GM18868 (cell line): ENCODE measurements at regions not wholly inside any gene's neighbourhood (a gene's known extent, or its start where the extent isn't known, plus 50 kb on each side); places are given as distances from the start of the nearest gene placed in this dataset.
"Not testable (repeated sequence)": the region's sequence is repeated elsewhere in the genome, so short reads cannot be mapped to it uniquely, and the experiment has no call there.

Experiments used
- ATAC-seq: cut with Tn5 transposase; IDR thresholded peaks from one replicate; pipeline ENCODE4 v1.9.1; 2021; ENCODE audit warnings: mild to moderate bottlenecking, moderate library complexity; ENCODE audit not compliant: unreplicated experiment

GRCh38 chr5:89071101-89071940, 188.3 kb upstream of the MEF2C start:
- peak; percentile 46 for ATAC-seq

- no peak for ATAC-seq
These were observed 186.6 kb upstream of the MEF2C start for GRCh38 chr5:89069591-89069990.

- ATAC-seq: no peak
These were observed 184.4 kb upstream of the MEF2C start for GRCh38 chr5:89067362-89067761.

GRCh38 chr5:89065919-89066318, 182.9 kb upstream of the MEF2C start:
- peak; percentile 98 for ATAC-seq

GRCh38 chr5:89064736-89065135, 181.8 kb upstream of the MEF2C start:
- no peak for ATAC-seq

- no peak for ATAC-seq
These were observed 181.1 kb upstream of the MEF2C start for GRCh38 chr5:89064054-89064453.

GRCh38 chr5:89060768-89061167, 177.8 kb upstream of the MEF2C start:
- no peak for ATAC-seq

GRCh38 chr5:89059274-89059673, 176.3 kb upstream of the MEF2C start:
- no peak for ATAC-seq

GRCh38 chr5:89055695-89056085, 172.7 kb upstream of the MEF2C start:
- ATAC-seq: no peak

- ATAC-seq: no peak
These were observed 172.2 kb upstream of the MEF2C start for GRCh38 chr5:89055015-89055694.

GRCh38 chr5:89053547-89053946, 170.6 kb upstream of the MEF2C start:
- no peak for ATAC-seq

- ATAC-seq: not testable (repeated sequence)
These were observed 167.1 kb upstream of the MEF2C start for GRCh38 chr5:89050062-89050461.

- no peak for ATAC-seq
These were observed 164.6 kb upstream of the MEF2C start for GRCh38 chr5:89047571-89047970.

GRCh38 chr5:89045216-89045615, 162.2 kb upstream of the MEF2C start:
- ATAC-seq: no peak

GRCh38 chr5:89044674-89045200, 161.8 kb upstream of the MEF2C start:
- ATAC-seq: no peak

- ATAC-seq: peak; percentile 82
These were observed 160.7 kb upstream of the MEF2C start for GRCh38 chr5:89043676-89044075.

GRCh38 chr5:89042746-89043145, 159.8 kb upstream of the MEF2C start:
- ATAC-seq: no peak

- no peak for ATAC-seq
These were observed 159.0 kb upstream of the MEF2C start for GRCh38 chr5:89041976-89042375.

- no peak for ATAC-seq
These were observed 158.3 kb upstream of the MEF2C start for GRCh38 chr5:89041249-89041779.

- no peak for ATAC-seq
These were observed 153.9 kb upstream of the MEF2C start for GRCh38 chr5:89036704-89037489.

GRCh38 chr5:89036166-89036565, 153.2 kb upstream of the MEF2C start:
- ATAC-seq: no peak
